ENCODE measurements at regions not wholly inside any gene's neighbourhood (a gene's known extent, or its start where the extent isn't known, plus 50 kb on each side); places are given as distances from the start of the nearest gene placed in this dataset.

- no peak for TF ChIP-seq CTCF (conservative IDR thresholded peaks at IDR 0.05; ENCODE audit: low read depth in 2 of 2)
- TF ChIP-seq EZH2 (IDR thresholded peaks at IDR 0.05; ENCODE audit: low read depth, unreplicated experiment), result no peak
- no peak for TF ChIP-seq POLR2AphosphoS5 (IDR thresholded peaks at IDR 0.05; ENCODE audit: low read depth)
- TF ChIP-seq STAT1 (IDR thresholded peaks at IDR 0.05; ENCODE audit: unreplicated experiment), result no peak
- TF ChIP-seq EZH2phosphoT487 (IDR thresholded peaks at IDR 0.05; ENCODE audit: unreplicated experiment), result no peak
- no peak for TF ChIP-seq REST (IDR thresholded peaks at IDR 0.05; ENCODE audit: unreplicated experiment)
- TF ChIP-seq ZNF462 (CRISPR knock-in tag; IDR thresholded peaks at IDR 0.05), result no peak
- no peak for TF ChIP-seq CREB1 (CRISPR knock-in tag; IDR thresholded peaks at IDR 0.05; ENCODE audit: low read depth)
- no peak for TF ChIP-seq ZNF331 (CRISPR knock-in tag; IDR thresholded peaks at IDR 0.05; ENCODE audit: low read depth)
- no peak for TF ChIP-seq ETS1 (IDR thresholded peaks at IDR 0.05)
- no peak for TF ChIP-seq JUNB (IDR thresholded peaks at IDR 0.05; ENCODE audit: unreplicated experiment)
Measured at GRCh38 chr9:108681851-108682590, 173.8 kb downstream of the ACTL7B start.

Measured in GM23338 (cell line).